ENCODE measurements at regions not wholly inside any gene's neighbourhood (a gene's known extent, or its start where the extent isn't known, plus 50 kb on each side); places are given as distances from the start of the nearest gene placed in this dataset.

- DNase-seq (ENCODE audit: low read depth in 2 of 2) = no peak
These were observed 320.9 kb downstream of the ZSWIM6 start for GRCh38 chr5:61652916-61653315.

GRCh38 chr5:61653807-61654580 is 321.9 kb downstream of the ZSWIM6 start:
- DNase-seq (ENCODE audit: low read depth in 2 of 2) = no peak

- no peak for DNase-seq (ENCODE audit: low read depth in 2 of 2)
These were observed 322.8 kb downstream of the ZSWIM6 start for GRCh38 chr5:61654876-61655275.

GRCh38 chr5:61657010-61657409 is 325.0 kb downstream of the ZSWIM6 start:
- no peak for DNase-seq (ENCODE audit: low read depth in 2 of 2)

GRCh38 chr5:61657686-61658085 is 325.6 kb downstream of the ZSWIM6 start:
- no peak for DNase-seq (ENCODE audit: low read depth in 2 of 2)

- DNase-seq (ENCODE audit: low read depth in 2 of 2) = peak; percentile 68 to 72
These were observed 326.5 kb downstream of the ZSWIM6 start for GRCh38 chr5:61658592-61659008.

GRCh38 chr5:61659221-61659696 is 327.2 kb downstream of the ZSWIM6 start:
- DNase-seq (ENCODE audit: low read depth in 2 of 2) = no peak

- no peak for DNase-seq (ENCODE audit: low read depth in 2 of 2)
These were observed 330.6 kb downstream of the ZSWIM6 start for GRCh38 chr5:61662670-61663069.

- DNase-seq (ENCODE audit: low read depth in 2 of 2) = no peak
These were observed 334.1 kb downstream of the ZSWIM6 start for GRCh38 chr5:61666064-61666621.

GRCh38 chr5:61667525-61668218 is 335.6 kb downstream of the ZSWIM6 start:
- no peak for DNase-seq (ENCODE audit: low read depth in 2 of 2)

- DNase-seq (ENCODE audit: low read depth in 2 of 2) = no peak
These were observed 337.5 kb downstream of the ZSWIM6 start for GRCh38 chr5:61669531-61669930.

GRCh38 chr5:61670941-61671340 is 338.9 kb downstream of the ZSWIM6 start:
- no peak for DNase-seq (ENCODE audit: low read depth in 2 of 2)

- DNase-seq (ENCODE audit: low read depth in 2 of 2) = no peak
These were observed 341.1 kb downstream of the ZSWIM6 start for GRCh38 chr5:61673007-61673735.

- DNase-seq (ENCODE audit: low read depth in 2 of 2) = no peak
These were observed 342.3 kb downstream of the ZSWIM6 start for GRCh38 chr5:61674378-61674777.

GRCh38 chr5:61675015-61675692 is 343.1 kb downstream of the ZSWIM6 start:
- no peak for DNase-seq (ENCODE audit: low read depth in 2 of 2)

GRCh38 chr5:61677220-61677619 is 345.2 kb downstream of the ZSWIM6 start:
- no peak for DNase-seq (ENCODE audit: low read depth in 2 of 2)

GRCh38 chr5:61678966-61679365 is 346.9 kb downstream of the ZSWIM6 start:
- no peak for DNase-seq (ENCODE audit: low read depth in 2 of 2)

- no peak for DNase-seq (ENCODE audit: low read depth in 2 of 2)
These were observed 347.5 kb downstream of the ZSWIM6 start for GRCh38 chr5:61679562-61679961.

GRCh38 chr5:61680247-61680646 is 348.2 kb downstream of the ZSWIM6 start:
- no peak for DNase-seq (ENCODE audit: low read depth in 2 of 2)

GRCh38 chr5:61683148-61683547 is 351.1 kb downstream of the ZSWIM6 start:
- DNase-seq (ENCODE audit: low read depth in 2 of 2) = no peak

- no peak for DNase-seq (ENCODE audit: low read depth in 2 of 2)
These were observed 351.9 kb downstream of the ZSWIM6 start for GRCh38 chr5:61683926-61684325.
